GM19324 (cell line): ENCODE measurements at regions not wholly inside any gene's neighbourhood (a gene's known extent, or its start where the extent isn't known, plus 50 kb on each side); places are given as distances from the start of the nearest gene placed in this dataset.
"Not testable (repeated sequence)": the region's sequence is repeated elsewhere in the genome, so short reads cannot be mapped to it uniquely, and the experiment has no call there.

Experiments
- ATAC-seq: cut with Tn5 transposase; IDR thresholded peaks from one replicate; pipeline ENCODE4 v1.9.1; 2021; ENCODE audit warnings: mild to moderate bottlenecking, moderate library complexity; ENCODE audit not compliant: unreplicated experiment, low FRiP score

DNA sequence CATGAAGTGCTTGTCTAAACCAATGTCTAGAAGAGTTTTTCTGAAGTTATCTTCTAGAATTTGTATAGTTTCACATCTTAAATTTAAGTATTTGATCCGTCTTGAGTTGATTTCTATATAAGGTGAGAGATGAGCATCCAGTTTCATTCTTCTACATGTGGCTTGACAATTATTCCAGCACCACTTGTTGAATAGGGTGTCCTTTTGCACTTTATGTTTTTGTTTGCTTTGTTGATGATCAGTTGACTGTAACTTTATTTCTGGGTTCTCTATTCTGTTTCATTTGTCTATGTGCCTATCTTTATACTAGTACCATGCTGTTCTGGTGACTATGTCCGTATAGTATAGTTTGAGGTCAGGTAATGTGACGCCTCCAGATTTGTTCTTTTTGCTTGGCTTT is 426.6 kb upstream of the CHRM2 start:
- no peak for ATAC-seq

DNA sequence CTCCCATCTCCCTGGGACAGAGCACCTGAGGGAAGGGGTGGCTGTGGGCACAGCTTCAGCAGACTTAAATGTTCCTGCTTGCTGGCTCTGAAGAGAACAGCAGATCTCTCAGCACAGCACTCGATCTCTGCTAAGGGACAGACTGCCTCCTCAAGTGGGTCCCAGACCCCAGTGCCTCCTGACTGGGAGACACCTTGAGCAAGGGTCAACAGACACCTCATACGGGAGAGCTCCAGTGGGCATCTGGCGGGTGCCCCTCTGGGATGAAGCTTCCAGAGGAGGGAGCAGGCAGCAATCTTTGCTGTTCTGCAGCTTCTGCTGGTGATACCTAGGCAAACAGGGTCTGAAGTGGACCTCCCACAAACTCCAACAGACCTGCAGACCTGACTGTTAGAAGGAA is 436.7 kb upstream of the CHRM2 start:
- ATAC-seq = not testable (repeated sequence)

DNA sequence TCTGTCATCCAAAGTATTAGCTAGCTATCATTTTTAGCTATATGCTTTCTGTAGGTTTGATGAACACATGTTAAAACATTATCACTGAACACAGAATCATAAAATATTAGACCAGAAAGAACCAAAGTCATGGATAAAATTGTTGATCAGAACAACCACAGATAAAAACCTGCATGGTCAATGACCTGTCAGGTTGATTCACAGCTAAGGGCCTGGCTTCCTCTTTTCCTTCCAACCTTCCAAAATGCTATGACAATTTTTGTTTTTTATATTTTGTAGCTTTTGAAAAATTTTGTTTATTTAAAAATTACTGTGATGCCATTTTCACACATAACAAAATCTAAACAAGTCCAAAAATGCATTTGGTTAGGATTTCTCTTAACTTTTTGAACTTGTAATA is 444.4 kb upstream of the CHRM2 start:
- no peak for ATAC-seq

DNA sequence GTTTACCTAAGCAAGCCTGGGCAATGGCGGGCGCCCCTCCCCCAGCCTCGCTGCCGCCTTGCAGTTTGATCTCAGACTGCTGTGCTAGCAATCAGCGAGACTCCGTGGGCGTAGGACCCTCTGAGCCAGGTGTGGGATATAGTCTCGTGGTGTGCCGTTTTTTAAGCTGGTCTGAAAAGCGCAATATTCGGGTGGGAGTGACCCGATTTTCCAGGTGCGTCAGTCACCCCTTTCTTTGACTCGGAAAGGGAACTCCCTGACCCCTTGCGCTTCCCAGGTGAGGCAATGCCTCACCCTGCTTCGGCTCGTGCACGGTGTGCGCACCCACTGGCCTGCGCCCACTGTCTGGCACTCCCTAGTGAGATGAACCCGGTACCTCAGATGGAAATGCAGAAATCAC is 442.6 kb upstream of the MTPN start:
- ATAC-seq = not testable (repeated sequence)

DNA sequence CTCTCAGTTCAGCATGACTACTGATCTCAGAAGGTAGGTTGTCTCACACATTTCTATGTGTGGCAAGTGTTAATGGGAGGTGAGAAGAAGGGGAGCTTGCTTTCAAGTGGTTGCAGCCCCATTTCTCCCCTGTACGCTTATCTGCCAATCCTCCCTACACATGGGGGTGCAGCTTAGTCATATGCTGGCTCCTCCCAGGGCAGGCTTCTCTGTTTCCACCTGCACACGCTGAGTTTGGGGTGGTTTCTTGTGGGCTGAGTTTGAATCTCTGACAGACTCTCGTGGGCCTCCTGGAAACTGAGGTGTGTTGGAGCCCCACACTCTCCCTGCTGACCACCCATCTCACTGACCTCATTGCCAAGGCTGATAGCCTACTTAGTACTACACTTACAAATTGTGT is 435.8 kb upstream of the MTPN start:
- ATAC-seq = no peak

DNA sequence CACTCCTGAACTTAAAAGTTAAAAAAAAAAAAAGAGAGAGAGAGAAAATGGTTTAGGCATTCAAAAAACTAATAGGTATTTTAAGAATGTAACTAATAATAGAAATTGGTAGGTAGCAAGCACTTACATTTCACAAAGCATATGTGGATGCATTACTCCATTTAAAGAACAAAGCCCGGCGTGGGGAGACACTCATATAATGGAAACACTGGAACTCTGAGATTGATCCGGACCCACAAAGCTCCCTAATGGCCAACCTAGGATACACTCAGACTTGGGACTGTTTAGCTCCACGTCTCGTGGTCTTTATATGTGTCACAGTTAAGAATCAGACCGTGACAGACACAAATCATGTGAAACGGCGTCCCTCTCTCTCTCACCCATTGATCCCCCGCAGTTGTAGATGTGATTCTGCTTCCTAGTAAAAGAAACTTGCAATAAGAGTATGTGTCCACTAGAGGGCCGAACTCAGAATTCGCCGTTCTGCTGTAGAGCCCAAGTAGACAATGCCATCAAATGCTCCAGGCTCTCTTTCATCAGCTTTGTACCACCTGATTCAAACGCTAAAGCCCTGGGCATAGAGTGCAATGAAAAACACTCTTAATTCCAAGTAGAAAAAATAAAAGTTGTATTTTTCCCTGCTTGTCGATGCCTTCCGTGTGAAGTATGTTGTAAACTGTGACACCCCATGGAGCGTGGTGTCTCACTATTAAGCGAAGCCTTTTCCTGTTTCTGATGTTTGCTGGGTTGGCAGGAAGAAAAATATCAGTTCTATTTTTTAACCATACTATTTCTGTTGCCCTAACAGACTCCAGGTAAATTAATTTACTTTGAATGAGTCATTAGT is 429.0 kb upstream of the MTPN start:
- peak; percentile 92 for ATAC-seq

DNA sequence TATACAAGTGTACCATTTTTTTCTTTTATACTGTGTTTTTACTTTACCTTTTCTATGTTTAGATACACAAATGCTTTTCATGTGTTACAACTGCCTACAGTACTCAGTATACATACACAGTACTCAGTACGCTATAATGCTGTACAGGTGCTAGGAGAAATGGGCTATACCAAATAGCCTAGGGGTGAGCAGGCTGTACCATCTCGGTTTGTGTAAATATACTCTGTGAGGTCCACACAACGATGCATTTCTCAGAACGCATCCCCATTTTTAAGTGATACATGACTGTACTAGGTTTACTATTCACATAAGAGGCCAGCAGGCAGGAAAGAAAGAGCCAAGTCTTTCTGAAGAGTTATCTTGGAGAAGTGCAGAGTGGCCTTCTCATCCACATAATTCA is 426.4 kb upstream of the MTPN start:
- ATAC-seq = no peak

DNA sequence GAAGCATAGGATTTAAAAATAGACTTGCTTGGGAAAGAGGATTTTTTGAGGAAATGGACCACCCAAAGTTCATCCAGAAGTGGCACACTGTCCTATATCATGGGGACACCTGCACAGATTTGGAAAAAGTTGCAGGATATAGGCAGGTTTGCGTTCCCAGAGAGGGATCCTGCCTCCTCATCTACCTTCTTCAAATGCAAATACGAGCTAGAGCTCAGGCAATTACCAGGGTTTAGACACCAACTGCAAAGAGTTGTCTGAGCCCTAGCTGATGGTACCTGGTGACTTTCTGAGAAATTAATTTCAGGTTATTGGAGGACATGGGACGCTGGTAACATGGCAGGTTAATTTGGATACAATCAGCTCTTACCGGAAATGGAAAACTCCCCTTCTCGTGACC is 423.7 kb upstream of the MTPN start:
- no peak for ATAC-seq

DNA sequence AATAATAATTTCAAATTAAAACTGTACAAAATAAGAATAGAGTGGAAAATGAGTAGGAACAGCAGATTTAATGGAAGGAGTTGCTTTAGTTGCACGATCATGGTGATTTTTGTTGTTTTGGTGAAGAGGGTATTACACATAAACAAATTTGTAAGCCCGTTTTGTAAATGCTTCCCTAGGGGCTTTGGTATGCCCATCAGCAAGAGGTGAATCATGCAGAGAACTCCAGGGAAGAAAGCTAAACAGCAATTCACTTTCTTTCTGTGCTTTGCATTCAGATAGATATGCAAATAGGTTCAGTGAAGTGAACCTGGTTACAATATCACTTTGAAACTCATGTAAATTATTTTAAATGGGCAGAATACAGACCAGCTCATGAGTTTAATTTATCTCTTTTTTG is 422.2 kb upstream of the MTPN start:
- ATAC-seq = no peak

DNA sequence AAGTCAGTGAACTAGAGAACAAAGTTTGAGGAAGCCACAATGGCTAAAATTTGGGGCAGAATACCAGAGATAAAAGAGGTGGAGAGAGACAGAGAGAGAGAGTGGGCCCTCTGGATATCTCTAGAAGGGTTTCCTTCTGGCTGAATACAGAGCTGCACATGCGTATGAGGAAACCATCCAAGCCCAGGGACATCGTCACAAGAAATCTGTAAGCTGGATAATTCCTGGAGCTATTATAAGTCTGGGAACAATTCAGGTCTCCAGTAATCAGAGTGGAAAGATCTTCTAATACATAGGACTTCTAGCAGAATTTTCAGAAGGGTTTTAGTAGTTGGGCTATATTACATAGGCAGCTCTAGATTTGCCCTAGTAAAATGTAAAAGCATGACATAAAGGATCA is 415.7 kb upstream of the MTPN start:
- no peak for ATAC-seq

DNA sequence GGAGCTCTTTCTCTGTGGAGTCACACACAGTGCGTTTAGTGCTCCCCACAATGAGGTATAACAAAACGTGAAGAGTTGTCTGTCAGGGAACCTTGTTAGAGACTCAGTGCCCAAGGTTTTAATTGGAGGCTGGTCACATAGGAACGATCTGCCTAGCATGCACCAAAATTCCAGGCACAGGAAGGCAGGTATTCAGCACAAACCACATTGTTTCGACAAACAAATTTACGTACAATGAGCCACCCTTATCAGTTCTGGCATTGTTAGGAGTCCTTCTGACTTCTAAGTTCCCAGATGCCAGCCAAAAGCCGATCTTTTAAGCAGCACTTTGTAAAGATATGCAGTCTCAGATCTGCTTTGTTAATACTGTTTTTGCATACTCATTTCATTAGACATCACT is 414.2 kb upstream of the MTPN start:
- no peak for ATAC-seq

DNA sequence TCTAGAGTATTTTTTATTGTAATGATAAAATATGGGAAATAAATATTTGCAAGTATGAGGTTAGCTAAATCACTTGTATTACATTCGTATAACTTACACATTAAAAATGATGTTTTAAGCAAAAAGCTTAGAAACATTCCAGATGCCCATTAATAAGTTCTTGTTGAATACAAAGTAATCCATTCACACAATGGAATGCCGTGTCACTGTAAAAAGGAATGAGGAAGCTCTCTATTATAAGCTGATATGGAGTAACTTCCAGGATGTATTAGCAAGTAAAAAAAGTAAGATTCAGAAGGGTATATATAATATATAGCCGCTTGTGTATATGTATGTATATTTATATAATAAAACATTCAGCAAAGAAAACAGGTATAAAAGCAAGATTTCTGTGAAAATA is 412.8 kb upstream of the MTPN start:
- ATAC-seq = no peak

DNA sequence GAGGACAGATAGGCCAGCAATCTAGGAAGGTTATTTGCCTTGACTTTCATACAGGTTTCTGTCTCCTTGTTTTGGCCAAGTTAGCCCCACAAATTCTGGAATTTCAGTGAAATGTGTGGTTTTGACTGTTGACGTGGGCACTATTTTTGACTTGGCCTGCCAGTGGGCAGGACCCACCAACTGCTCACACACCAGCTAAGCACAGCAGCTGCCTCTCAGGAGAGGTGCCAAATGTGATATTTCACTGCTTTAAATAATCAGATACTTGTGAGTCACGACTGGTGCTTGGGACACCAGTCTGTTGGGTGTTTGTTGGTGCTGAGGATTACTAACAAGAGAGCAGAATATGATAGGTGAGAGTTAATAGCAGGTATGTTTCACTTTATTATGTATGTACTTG is 409.7 kb upstream of the MTPN start:
- ATAC-seq = no peak

DNA sequence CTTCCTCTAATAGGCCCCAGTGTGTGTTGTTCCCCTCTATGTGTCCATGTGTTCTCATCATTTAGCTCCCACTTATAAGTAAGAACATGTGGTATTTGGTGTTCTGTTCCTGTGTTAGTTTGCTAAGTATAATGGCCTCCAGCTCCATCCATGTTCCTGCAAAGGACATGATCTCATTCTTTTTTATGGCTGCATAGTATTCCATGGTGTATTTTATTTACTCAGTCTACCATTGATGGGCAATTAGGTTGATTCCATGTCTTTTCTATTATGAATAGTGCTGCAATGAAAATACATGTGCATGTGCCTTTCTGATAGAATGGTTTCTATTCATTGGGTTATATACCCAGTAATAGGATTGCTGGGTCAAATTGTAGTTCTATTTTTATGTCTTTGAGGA is 394.2 kb upstream of the MTPN start:
- not testable (repeated sequence) for ATAC-seq

DNA sequence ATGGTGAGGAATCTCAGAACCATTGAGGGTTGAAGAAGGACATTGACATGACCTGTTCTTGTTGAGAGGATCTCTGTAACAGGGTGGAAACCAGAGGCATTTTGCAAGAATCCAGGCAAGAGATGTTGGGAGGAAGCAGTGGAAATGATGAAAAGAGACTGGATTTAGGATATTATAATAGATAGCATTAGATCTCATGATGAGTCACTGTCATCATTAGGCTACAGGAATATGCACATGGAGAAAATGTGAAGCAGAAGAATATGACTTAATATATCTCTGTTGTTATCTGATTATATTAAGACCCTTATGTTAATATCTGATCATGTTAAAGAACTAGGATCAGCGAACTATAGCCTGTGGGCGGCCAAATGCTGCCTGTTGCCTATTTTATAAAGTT is 393.0 kb upstream of the MTPN start:
- ATAC-seq = no peak

DNA sequence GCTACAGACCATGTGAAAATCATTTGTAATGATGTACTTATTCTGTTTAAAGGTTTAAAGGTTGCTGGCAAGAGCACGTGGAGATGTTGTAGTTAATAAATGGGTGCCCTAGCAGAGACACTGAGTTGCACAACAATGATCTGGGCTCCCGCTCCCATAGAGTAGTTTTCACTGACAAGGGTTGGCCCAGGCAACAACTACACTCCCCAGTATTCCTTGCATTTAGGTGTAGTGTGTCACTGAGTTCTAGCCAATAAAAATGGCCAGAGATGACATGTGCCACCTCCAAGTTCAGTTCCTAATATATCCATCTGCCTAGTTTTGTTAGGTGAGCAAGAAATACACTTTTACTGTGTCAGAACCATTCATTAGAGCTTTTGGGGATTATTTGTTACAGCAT is 392.1 kb upstream of the MTPN start:
- ATAC-seq = no peak

DNA sequence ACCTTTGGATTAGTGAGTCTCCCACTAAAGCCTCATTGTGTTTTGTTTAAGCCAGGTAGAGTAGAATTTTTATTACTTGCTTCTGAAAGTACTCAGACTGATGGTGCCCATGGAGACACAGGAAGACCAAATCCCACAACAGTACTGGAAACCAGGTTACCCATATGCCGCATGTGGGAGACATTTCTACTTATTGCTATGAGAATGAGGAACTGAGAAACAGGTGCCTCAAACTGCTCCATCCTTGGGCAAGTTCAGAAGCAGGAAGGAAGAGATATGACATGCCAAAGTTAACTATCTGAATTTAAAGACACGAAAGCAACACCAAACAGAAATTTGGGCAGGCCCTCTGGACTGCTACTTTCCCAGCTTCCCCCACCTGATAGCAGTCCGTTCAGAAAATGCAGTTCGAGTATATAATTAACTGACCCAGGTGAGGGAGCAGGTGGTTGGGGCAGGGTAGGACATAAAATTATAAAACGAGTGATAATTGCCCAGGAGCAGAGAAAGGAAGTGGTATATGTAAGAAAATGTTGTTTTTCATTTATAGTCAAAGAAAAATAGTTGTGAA is 382.3 kb upstream of the MTPN start:
- ATAC-seq = peak; percentile 93

DNA sequence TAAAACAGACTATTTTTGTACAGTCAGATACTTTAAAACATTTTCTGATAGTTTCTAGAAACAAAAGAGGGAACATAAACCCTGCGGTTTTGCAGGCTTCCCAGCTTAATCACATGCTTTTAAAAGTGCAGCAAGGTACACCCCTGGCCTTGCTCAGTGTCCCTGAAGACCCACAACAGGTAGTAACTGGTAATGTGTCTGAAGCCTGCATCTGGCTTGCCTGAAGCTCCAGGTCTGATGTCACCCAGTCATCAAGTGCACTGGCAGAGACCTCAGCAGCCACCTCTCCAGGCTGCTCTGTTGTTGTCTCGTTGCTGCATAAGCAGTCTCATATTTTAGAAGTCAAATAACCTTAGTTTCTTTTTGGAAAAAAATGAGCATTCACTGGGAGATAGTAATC is 376.1 kb upstream of the MTPN start:
- peak; percentile 58 for ATAC-seq

DNA sequence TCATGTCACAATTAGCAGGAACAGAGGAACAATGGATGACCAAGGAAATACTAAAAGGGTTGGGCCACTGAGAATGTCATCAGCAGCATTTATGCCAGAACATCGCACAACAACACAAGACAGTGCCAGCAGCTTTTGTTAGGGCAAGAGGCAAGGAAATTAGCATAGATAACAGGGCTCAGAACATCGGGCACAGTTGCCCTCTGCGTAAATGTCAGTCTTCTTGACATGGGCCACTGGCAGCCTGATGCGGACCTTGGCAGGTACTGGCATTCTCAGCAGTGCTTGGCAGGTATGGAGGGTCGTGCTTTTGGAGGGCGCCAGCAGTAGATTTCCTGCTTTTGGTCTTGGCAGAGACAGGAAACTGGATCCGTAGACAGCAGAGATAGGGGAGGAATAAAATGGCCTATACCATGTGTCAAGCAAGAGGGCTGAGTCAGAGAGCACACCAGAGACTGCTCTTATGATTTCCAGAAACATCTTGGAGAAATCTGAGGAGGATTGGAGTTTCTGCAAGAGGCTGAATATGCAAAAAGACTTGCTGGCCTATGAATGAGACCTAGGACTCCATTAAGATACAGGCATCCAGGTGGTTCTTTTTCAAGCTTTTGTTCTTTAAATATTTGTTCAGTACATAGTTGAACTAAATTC is 371.5 kb upstream of the MTPN start:
- ATAC-seq = no peak

DNA sequence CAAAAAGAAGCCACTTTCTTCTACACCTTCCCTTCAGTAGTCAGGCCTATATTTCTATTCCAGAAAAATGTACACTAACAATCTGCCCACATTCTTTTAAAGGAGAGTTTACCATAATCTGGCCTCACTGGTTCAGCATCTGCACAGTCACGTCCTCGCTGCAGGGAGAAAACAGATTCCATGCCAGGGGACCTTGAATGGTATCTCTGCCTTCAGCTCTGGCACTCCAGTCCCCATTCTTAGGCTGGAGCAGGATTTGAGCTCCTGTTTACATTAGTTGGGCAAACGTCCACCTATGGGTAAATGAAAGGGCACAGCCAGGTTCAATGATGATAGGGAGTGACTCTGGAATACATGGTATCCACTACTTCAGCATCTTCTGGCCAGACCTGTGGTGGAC is 371.0 kb upstream of the MTPN start:
- no peak for ATAC-seq

DNA sequence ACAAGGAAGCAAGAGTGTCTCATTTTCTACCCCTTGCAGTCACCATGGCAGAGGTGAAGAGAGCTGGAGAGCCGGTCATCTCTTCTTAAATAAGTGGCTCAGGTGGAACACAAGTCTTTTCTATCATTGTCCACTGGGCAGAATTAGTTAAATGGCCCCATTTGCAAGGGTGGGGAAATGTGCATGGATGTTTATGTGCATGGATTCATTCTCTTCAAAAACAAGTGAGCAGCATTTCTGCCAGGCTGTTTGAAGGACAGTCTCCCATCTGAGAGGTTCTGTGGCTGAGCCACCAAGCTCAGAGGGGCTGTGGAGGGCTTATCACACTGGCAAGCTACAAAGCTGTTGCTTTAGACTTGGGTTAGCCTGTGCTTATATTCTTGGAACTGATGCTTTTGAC is 370.3 kb upstream of the MTPN start:
- no peak for ATAC-seq

DNA sequence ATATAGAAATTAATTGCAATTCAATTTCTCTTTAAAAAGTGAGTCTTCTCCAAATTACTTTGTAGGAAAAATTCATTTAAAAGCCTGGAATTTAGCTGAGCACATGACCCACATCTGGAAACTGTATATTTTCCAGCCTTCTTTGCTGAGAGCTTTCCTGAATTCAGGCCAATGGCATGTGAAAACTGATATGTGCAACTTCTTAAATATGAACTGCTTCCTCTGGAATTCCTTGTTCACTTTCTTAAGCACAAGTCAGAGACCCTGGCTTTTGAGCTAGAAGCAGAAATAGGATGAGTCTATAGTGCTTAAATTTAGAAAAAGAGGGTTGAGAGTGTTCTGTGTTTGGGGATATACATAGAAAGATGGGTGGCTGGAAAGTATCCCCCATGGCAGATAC is 365.1 kb upstream of the MTPN start:
- ATAC-seq = no peak
